WTC11 (cell line): ENCODE measurements at regions not wholly inside any gene's neighbourhood (a gene's known extent, or its start where the extent isn't known, plus 50 kb on each side); places are given as distances from the start of the nearest gene placed in this dataset.

ENCODE experiments used
- ATAC-seq: fragments of 200-7000 bp; cut with Tn5 transposase; 2 replicates; pipeline ENCODE4 v1.10.0; 2021; ENCODE audit warnings: mild to moderate bottlenecking, moderate library complexity
- CTCF ChIA-PET: fragments of 300-600 bp; sonication (Branson Sonifier 250); formaldehyde crosslinking; loops from one replicate; lab custom pipeline; 2021; ENCODE audit warnings: antibody characterized with exemption; lab: Charles Lee
- POLR2A ChIA-PET: fragments of 350-600 bp; sonication (Branson Sonifier 250); formaldehyde crosslinking; loops from one replicate; lab custom pipeline; 2021; ENCODE audit warnings: antibody characterized with exemption; lab: Charles Lee
- DNase-seq: peaks from one replicate; pipeline ENCODE4 v3.0.0; 2021; ENCODE audit warnings: low spot score
- H3K27ac Mint-ChIP-seq: 2 replicates; pipeline ENCODE4 v1.8.0; 2021; ENCODE audit warnings: mixed read lengths
- H3K27me3 Mint-ChIP-seq: 2 replicates; pipeline ENCODE4 v1.8.0; 2021; ENCODE audit warnings: low read depth, mild to moderate bottlenecking, moderate library complexity, mixed read lengths
- H3K36me3 Mint-ChIP-seq: 2 replicates; pipeline ENCODE4 v1.8.0; 2021; ENCODE audit warnings: mixed read lengths
- H3K4me1 Mint-ChIP-seq: 2 replicates; pipeline ENCODE4 v1.8.0; 2022; ENCODE audit warnings: mixed read lengths
- H3K4me3 Mint-ChIP-seq: 2 replicates; pipeline ENCODE4 v1.8.0; 2021; ENCODE audit warnings: mild to moderate bottlenecking, moderate library complexity, mixed read lengths
- H3K9me3 Mint-ChIP-seq: 2 replicates; pipeline ENCODE4 v1.8.0; 2021; ENCODE audit warnings: mixed read lengths
- AR ChIP-seq: fragments of 250-450 bp; sonication (Bioruptor Pico); IDR thresholded peaks from 2 replicates; pipeline ENCODE4 v1.9.0; 2021; ENCODE audit warnings: mild to moderate bottlenecking
- ATF1 ChIP-seq: sonication (generic); formaldehyde crosslinking; IDR thresholded peaks from 2 replicates; pipeline ENCODE4 v1.8.1; 2023; ENCODE audit warnings: mild to moderate bottlenecking, moderate library complexity, missing genetic modification reagents
- CBFB ChIP-seq: sonication (generic); formaldehyde crosslinking; IDR thresholded peaks from 2 replicates; pipeline ENCODE4 v1.8.1; 2022; ENCODE audit warnings: mild to moderate bottlenecking, low read depth, missing genetic modification reagents
- E2F4 ChIP-seq: sonication (generic); formaldehyde crosslinking; IDR thresholded peaks from 2 replicates; pipeline ENCODE4 v1.8.1; 2022; ENCODE audit warnings: low read depth, mild to moderate bottlenecking, moderate library complexity, missing genetic modification reagents, borderline replicate concordance
- EMX1 ChIP-seq: fragments of 250-450 bp; sonication (Bioruptor Pico); IDR thresholded peaks from 2 replicates; pipeline ENCODE4 v1.8.0; 2021; ENCODE audit warnings: mild to moderate bottlenecking
- ESRRA ChIP-seq: sonication (generic); formaldehyde crosslinking; IDR thresholded peaks from 2 replicates; pipeline ENCODE4 v1.8.1; 2022; ENCODE audit warnings: mild to moderate bottlenecking, missing genetic modification reagents, borderline replicate concordance
- FOXP1 ChIP-seq: sonication (generic); formaldehyde crosslinking; IDR thresholded peaks from 2 replicates; pipeline ENCODE4 v1.8.0; 2022; ENCODE audit warnings: missing genetic modification reagents, mild to moderate bottlenecking, moderate library complexity, borderline replicate concordance
- GABPB1 ChIP-seq: sonication (generic); formaldehyde crosslinking; IDR thresholded peaks from 2 replicates; pipeline ENCODE4 v1.8.1; 2023; ENCODE audit warnings: mild to moderate bottlenecking, missing genetic modification reagents
- MAX ChIP-seq: sonication (generic); formaldehyde crosslinking; IDR thresholded peaks from 2 replicates; pipeline ENCODE4 v1.8.0; 2022; ENCODE audit warnings: mild to moderate bottlenecking, missing genetic modification reagents
- NFATC4 ChIP-seq: fragments of 250-450 bp; sonication (Bioruptor Pico); IDR thresholded peaks from 2 replicates; pipeline ENCODE4 v1.9.0; 2021; ENCODE audit warnings: mild to moderate bottlenecking
- NR1H2 ChIP-seq: sonication (generic); formaldehyde crosslinking; IDR thresholded peaks from 2 replicates; pipeline ENCODE4 v1.9.0; 2021; ENCODE audit warnings: mild to moderate bottlenecking, moderate library complexity, missing genetic modification reagents
- ZBTB21 ChIP-seq: sonication (generic); formaldehyde crosslinking; IDR thresholded peaks from 2 replicates; pipeline ENCODE4 v1.8.1; 2023; ENCODE audit warnings: mild to moderate bottlenecking, missing genetic modification reagents, borderline replicate concordance
- ZNF121 ChIP-seq: sonication (generic); formaldehyde crosslinking; IDR thresholded peaks from 2 replicates; pipeline ENCODE4 v1.8.0; 2023; ENCODE audit warnings: missing genetic modification reagents
- ZNF317 ChIP-seq: sonication (generic); formaldehyde crosslinking; IDR thresholded peaks from 2 replicates; pipeline ENCODE4 v1.8.1; 2023; ENCODE audit warnings: low read depth, mild to moderate bottlenecking, moderate library complexity, missing genetic modification reagents, borderline replicate concordance
- TF ChIP-seq, protein P1 (sequence below): fragments of 250-450 bp; sonication (Bioruptor Pico); IDR thresholded peaks from 2 replicates; pipeline ENCODE4 v1.9.0; 2021; ENCODE audit warnings: mild to moderate bottlenecking
- TF ChIP-seq, protein P2 (sequence below): fragments of 250-450 bp; sonication (Bioruptor Pico); conservative IDR thresholded peaks from 2 replicates; pipeline ENCODE4 v1.9.0; 2021; ENCODE audit warnings: mild to moderate bottlenecking
- TF ChIP-seq, protein P3 (sequence below): sonication (generic); formaldehyde crosslinking; IDR thresholded peaks from 2 replicates; pipeline ENCODE4 v1.8.0; 2022; ENCODE audit warnings: missing genetic modification reagents
- TF ChIP-seq, protein P4 (sequence below): sonication (generic); formaldehyde crosslinking; IDR thresholded peaks from 2 replicates; pipeline ENCODE4 v1.8.1; 2022; ENCODE audit warnings: missing genetic modification reagents, borderline replicate concordance
- TF ChIP-seq, protein P5 (sequence below): fragments of 200-600 bp; IDR thresholded peaks from 2 replicates; pipeline ENCODE4 v1.8.0; 2022; ENCODE audit warnings: antibody characterized with exemption

DNA sequence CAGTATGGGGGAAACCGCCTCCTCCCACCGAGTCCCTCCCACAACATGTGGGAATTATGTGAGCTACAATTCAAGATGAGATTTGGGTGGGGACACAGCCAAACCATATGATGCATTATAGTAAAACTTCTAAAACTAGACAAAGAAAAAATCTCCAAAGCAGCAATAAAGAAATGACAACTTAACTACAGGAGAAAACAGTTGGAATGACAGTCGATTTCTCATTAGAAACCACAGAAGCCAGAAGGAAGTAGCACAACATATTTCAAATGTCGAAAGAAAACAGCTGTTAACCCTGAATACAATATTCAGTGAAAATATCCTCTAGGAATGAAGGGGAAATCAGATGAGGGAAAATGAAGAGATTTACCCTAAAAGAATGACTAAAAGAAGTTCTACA is 53.5 kb upstream of the TCF4 start:
- Mint-ChIP-seq H3K27ac (no peak overlapping the region), H3K36me3 (no peaks in the 10 kb centered on the region; the same call in 1 of the 2 replicates), H3K4me1 (no peaks in the 10 kb centered on the region), H3K27me3 (no peaks in the 10 kb centered on the region), H3K9me3 (peaks cover 23% of the 10 kb centered on the region), H3K4me3 (no peak overlapping the region)
- no peak for DNase-seq
- CTCF ChIA-PET, result no interaction called here
- POLR2A ChIA-PET, result no interaction called here
- TF ChIP-seq ATF1 (CRISPR knock-in tag) (no peak), CBFB (CRISPR knock-in tag) (no peak), ESRRA (CRISPR knock-in tag) (no peak), AR (CRISPR knock-in tag) (no peak), GABPB1 (CRISPR knock-in tag) (no peak), ZNF317 (CRISPR knock-in tag) (no peak), ZNF121 (CRISPR knock-in tag) (no peak), MAX (no peak), NR1H2 (CRISPR knock-in tag) (no peak), EMX1 (CRISPR knock-in tag) (no peak), FOXP1 (no peak), E2F4 (CRISPR knock-in tag) (no peak), ZBTB21 (CRISPR knock-in tag) (no peak), NFATC4 (CRISPR knock-in tag) (no peak)
- TF ChIP-seq, protein P1, sequence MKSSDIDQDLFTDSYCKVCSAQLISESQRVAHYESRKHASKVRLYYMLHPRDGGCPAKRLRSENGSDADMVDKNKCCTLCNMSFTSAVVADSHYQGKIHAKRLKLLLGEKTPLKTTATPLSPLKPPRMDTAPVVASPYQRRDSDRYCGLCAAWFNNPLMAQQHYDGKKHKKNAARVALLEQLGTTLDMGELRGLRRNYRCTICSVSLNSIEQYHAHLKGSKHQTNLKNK (CRISPR knock-in tag), result no peak
- TF ChIP-seq, protein P2, sequence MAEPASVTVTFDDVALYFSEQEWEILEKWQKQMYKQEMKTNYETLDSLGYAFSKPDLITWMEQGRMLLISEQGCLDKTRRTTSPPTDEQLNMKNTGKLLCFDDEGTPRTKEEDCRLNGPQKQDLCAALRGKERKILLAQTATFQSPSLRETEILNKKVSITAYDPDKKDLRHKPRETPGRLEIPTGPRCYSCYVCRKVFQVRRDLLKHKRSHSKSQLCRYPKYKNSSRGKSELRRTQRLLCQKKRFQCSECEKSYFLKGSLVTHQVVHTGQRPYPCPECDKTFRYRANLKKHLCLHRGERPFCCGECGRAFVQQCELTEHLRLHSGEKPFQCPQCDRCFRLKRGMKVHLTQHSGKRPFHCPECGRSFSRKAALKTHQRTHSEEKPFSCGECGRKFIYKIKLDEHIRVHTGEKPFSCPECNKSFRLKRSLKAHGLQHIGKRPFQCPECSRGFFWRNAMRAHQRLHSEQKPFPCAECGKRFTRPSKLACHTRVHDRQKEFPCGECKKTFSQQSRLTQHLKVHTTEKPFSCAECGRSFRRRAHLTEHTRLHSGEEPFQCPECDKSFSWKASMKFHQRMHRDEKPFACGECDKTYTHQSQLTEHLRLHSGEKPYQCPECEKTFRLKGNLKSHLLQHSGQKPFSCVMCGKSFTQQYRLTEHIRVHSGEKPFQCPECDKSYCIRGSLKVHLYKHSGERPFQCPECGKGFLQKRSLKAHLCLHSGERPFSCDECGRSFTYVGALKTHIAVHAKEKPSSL (CRISPR knock-in tag), result no peak
- TF ChIP-seq, protein P3, sequence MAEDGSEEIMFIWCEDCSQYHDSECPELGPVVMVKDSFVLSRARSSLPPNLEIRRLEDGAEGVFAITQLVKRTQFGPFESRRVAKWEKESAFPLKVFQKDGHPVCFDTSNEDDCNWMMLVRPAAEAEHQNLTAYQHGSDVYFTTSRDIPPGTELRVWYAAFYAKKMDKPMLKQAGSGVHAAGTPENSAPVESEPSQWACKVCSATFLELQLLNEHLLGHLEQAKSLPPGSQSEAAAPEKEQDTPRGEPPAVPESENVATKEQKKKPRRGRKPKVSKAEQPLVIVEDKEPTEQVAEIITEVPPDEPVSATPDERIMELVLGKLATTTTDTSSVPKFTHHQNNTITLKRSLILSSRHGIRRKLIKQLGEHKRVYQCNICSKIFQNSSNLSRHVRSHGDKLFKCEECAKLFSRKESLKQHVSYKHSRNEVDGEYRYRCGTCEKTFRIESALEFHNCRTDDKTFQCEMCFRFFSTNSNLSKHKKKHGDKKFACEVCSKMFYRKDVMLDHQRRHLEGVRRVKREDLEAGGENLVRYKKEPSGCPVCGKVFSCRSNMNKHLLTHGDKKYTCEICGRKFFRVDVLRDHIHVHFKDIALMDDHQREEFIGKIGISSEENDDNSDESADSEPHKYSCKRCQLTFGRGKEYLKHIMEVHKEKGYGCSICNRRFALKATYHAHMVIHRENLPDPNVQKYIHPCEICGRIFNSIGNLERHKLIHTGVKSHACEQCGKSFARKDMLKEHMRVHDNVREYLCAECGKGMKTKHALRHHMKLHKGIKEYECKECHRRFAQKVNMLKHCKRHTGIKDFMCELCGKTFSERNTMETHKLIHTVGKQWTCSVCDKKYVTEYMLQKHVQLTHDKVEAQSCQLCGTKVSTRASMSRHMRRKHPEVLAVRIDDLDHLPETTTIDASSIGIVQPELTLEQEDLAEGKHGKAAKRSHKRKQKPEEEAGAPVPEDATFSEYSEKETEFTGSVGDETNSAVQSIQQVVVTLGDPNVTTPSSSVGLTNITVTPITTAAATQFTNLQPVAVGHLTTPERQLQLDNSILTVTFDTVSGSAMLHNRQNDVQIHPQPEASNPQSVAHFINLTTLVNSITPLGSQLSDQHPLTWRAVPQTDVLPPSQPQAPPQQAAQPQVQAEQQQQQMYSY (CRISPR knock-in tag), result no peak
- TF ChIP-seq, protein P4, sequence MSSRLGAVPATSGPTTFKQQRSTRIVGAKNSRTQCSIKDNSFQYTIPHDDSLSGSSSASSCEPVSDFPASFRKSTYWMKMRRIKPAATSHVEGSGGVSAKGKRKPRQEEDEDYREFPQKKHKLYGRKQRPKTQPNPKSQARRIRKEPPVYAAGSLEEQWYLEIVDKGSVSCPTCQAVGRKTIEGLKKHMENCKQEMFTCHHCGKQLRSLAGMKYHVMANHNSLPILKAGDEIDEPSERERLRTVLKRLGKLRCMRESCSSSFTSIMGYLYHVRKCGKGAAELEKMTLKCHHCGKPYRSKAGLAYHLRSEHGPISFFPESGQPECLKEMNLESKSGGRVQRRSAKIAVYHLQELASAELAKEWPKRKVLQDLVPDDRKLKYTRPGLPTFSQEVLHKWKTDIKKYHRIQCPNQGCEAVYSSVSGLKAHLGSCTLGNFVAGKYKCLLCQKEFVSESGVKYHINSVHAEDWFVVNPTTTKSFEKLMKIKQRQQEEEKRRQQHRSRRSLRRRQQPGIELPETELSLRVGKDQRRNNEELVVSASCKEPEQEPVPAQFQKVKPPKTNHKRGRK (CRISPR knock-in tag), result no peak
- TF ChIP-seq, protein P5, sequence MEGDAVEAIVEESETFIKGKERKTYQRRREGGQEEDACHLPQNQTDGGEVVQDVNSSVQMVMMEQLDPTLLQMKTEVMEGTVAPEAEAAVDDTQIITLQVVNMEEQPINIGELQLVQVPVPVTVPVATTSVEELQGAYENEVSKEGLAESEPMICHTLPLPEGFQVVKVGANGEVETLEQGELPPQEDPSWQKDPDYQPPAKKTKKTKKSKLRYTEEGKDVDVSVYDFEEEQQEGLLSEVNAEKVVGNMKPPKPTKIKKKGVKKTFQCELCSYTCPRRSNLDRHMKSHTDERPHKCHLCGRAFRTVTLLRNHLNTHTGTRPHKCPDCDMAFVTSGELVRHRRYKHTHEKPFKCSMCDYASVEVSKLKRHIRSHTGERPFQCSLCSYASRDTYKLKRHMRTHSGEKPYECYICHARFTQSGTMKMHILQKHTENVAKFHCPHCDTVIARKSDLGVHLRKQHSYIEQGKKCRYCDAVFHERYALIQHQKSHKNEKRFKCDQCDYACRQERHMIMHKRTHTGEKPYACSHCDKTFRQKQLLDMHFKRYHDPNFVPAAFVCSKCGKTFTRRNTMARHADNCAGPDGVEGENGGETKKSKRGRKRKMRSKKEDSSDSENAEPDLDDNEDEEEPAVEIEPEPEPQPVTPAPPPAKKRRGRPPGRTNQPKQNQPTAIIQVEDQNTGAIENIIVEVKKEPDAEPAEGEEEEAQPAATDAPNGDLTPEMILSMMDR, result no peak
- ATAC-seq, result no peak
